CD14-positive monocyte (primary cell): ENCODE measurements at regions not wholly inside any gene's neighbourhood (a gene's known extent, or its start where the extent isn't known, plus 50 kb on each side); places are given as distances from the start of the nearest gene placed in this dataset.

Experiments
- DNase-seq, 3 donors: peaks; one replicate each; pipeline ENCODE4 v3.0.0-alpha.2; 2011 to 2022
- H2AFZ ChIP-seq: 2 replicates; pipeline ENCODE4 v1.6.0; 2012; ENCODE audit warnings: mild to moderate bottlenecking, low read depth, low read length, inconsistent platforms; ENCODE audit not compliant: insufficient read depth, poor library complexity, severe bottlenecking
- H3K27ac ChIP-seq, 2 donors: 1 replicate in 1 of 2; 2 replicates in 1 of 2; pipeline ENCODE4 v1.5.1; 2012 to 2013; ENCODE audit warnings: low read length in 2 of 2, control low read depth in 1 of 2, inconsistent platforms in 1 of 2, low read depth in 1 of 2, mild to moderate bottlenecking in 1 of 2
- H3K27me3 ChIP-seq, 2 donors: one replicate each; pipeline versions ENCODE4 v1.6.0 to v1.6.1; 2011 to 2013; ENCODE audit warnings: low read length in 2 of 2; ENCODE audit not compliant: control insufficient read depth in 2 of 2, insufficient read depth in 2 of 2
- H3K36me3 ChIP-seq, 2 donors: replicated peaks in 1 of 2; 1 replicate in 1 of 2; 2 replicates in 1 of 2; pipeline versions ENCODE4 v1.5.1 to v1.6.1; 2012 to 2013; ENCODE audit warnings: low read length in 2 of 2, control low read depth in 1 of 2, inconsistent platforms in 1 of 2, mild to moderate bottlenecking in 1 of 2; ENCODE audit not compliant: insufficient read depth in 2 of 2, control insufficient read depth in 1 of 2
- H3K4me1 ChIP-seq, 2 donors: 1 replicate in 1 of 2; 2 replicates in 1 of 2; pipeline versions ENCODE4 v1.5.1 to v1.6.1; 2012 to 2013; ENCODE audit warnings: low read length in 2 of 2, control low read depth in 1 of 2, inconsistent platforms in 1 of 2, mild to moderate bottlenecking in 1 of 2, moderate library complexity in 1 of 2; ENCODE audit not compliant: insufficient read depth in 2 of 2, control insufficient read depth in 1 of 2
- H3K4me2 ChIP-seq: replicated peaks from 2 replicates; pipeline ENCODE3; 2012; ENCODE audit warnings: low read length, moderate library complexity, mild to moderate bottlenecking; ENCODE audit not compliant: poor library complexity, severe bottlenecking; ENCODE audit errors: extremely low read depth
- H3K4me3 ChIP-seq, 3 experiments: fragments of 200-600 bp in 1 of 3; sonication (generic) in 1 of 3; replicated peaks in 1 of 3; 1 replicate in 2 of 3; 2 replicates in 1 of 3; pipeline ENCODE4 v1.5.1; 2011 to 2013; ENCODE audit warnings: low read length in 3 of 3, mild to moderate bottlenecking in 3 of 3, control low read depth in 2 of 3, low read depth in 2 of 3, inconsistent platforms in 1 of 3, moderate library complexity in 1 of 3
- H3K79me2 ChIP-seq: 2 replicates; pipeline ENCODE4 v1.6.0; 2012; ENCODE audit warnings: mild to moderate bottlenecking, control low read depth, inconsistent platforms, low read length, moderate library complexity; ENCODE audit not compliant: insufficient read depth
- H3K9ac ChIP-seq: 2 replicates; pipeline ENCODE4 v1.6.0; 2017; ENCODE audit warnings: low read length, mild to moderate bottlenecking; ENCODE audit not compliant: insufficient read depth, poor library complexity, severe bottlenecking
- H3K9me3 ChIP-seq, 2 donors: replicated peaks in 1 of 2; 1 replicate in 1 of 2; 2 replicates in 1 of 2; pipeline versions ENCODE4 v1.5.1 to v1.6.1; 2012 to 2013; ENCODE audit warnings: low read length in 2 of 2, control low read depth in 1 of 2; ENCODE audit not compliant: control insufficient read depth in 1 of 2, insufficient read depth in 1 of 2
- H4K20me1 ChIP-seq: 2 replicates; pipeline ENCODE4 v1.6.0; 2012; ENCODE audit warnings: mild to moderate bottlenecking, low read length, control low read depth, moderate library complexity; ENCODE audit not compliant: insufficient read depth
- H3K27ac Mint-ChIP-seq, 7 donors: one replicate each; pipeline ENCODE4 v1.8.0; 2020; ENCODE audit warnings: mild to moderate bottlenecking in 7 of 7, mixed read lengths in 7 of 7, moderate library complexity in 6 of 7, inconsistent platforms in 2 of 7
- H3K27me3 Mint-ChIP-seq, 3 donors: one replicate each; pipeline ENCODE4 v1.8.0; 2021 to 2022; ENCODE audit warnings: low read depth in 3 of 3, mild to moderate bottlenecking in 3 of 3, mixed read lengths in 3 of 3, moderate library complexity in 3 of 3, inconsistent platforms in 1 of 3
- H3K36me3 Mint-ChIP-seq, 2 donors: one replicate each; pipeline ENCODE4 v1.8.0; 2020; ENCODE audit warnings: mixed read lengths in 2 of 2, inconsistent platforms in 1 of 2, mild to moderate bottlenecking in 1 of 2
- H3K4me1 Mint-ChIP-seq: one replicate; pipeline ENCODE4 v1.8.0; 2020; ENCODE audit warnings: mild to moderate bottlenecking, mixed read lengths
- H3K4me3 Mint-ChIP-seq, 2 donors: one replicate each; pipeline ENCODE4 v1.8.0; 2020; ENCODE audit warnings: mild to moderate bottlenecking in 2 of 2, mixed read lengths in 2 of 2, moderate library complexity in 1 of 2
- H3K9me3 Mint-ChIP-seq, 7 donors: one replicate each; pipeline ENCODE4 v1.8.0; 2020 to 2022; ENCODE audit warnings: mixed read lengths in 7 of 7, mild to moderate bottlenecking in 6 of 7, moderate library complexity in 6 of 7, inconsistent platforms in 2 of 7
- WGBS: methylation state at CpG from one replicate; pipeline ENCODE4 v1.1.5; 2013; ENCODE audit warnings: missing lambda C conversion rate; ENCODE audit not compliant: insufficient coverage; 5-methylcytosine and 5-hydroxymethylcytosine counted together
- intact Hi-C, 2 donors: fragments of 100-400 bp; cut with micrococcal nuclease; formaldehyde crosslinking; loops; one replicate each; pipeline versions ENCODE4 v1.15.0 to v1.15.1; 2023
- TF ChIP-seq, protein P1 (sequence below): fragments of 200-600 bp; IDR thresholded peaks from one replicate; pipeline ENCODE4 v1.8.0; 2022; ENCODE audit warnings: antibody characterized with exemption, mild to moderate bottlenecking

DNA sequence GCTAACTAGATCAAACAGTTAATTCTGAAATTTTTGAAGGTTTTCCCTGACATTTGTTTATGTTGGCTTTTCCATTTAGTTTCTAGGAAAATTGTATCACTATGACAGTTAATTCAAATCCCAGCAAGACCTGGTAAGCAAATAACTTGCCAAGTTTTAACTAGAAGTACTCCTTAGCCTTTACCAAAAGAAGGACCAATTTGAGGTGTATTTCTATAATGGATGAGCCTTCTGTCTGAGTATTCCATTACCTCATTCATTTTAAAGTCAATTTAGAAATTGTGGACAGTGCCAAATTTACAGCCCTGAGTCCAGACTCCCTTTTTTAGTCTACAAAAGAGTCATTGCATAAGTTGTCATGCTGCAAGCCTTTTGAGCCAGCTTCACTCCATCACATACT lies 687.6 kb downstream of the CETN3 start:
- Histone ChIP-seq H4K20me1 (no peaks in the 10 kb centered on the region), H3K27me3 (no peaks in the 10 kb centered on the region), H3K27ac (no peak overlapping the region), H3K9me3 (no peaks in the 10 kb centered on the region), H3K4me2 (no peak overlapping the region), H3K4me3 (no peak overlapping the region), H2AFZ (no peak overlapping the region), H3K4me1 (no peaks in the 10 kb centered on the region), H3K79me2 (no peaks in the 10 kb centered on the region), H3K9ac (no peak overlapping the region), H3K36me3 (no peaks in the 10 kb centered on the region)
- Mint-ChIP-seq H3K4me3 (no peak overlapping the region), H3K36me3 (no peaks in the 10 kb centered on the region), H3K27me3 (no peaks in the 10 kb centered on the region), H3K4me1 (no peaks in the 10 kb centered on the region), H3K9me3 (no peaks in the 10 kb centered on the region), H3K27ac (no peak overlapping the region)
- no peak for DNase-seq
- TF ChIP-seq, protein P1, sequence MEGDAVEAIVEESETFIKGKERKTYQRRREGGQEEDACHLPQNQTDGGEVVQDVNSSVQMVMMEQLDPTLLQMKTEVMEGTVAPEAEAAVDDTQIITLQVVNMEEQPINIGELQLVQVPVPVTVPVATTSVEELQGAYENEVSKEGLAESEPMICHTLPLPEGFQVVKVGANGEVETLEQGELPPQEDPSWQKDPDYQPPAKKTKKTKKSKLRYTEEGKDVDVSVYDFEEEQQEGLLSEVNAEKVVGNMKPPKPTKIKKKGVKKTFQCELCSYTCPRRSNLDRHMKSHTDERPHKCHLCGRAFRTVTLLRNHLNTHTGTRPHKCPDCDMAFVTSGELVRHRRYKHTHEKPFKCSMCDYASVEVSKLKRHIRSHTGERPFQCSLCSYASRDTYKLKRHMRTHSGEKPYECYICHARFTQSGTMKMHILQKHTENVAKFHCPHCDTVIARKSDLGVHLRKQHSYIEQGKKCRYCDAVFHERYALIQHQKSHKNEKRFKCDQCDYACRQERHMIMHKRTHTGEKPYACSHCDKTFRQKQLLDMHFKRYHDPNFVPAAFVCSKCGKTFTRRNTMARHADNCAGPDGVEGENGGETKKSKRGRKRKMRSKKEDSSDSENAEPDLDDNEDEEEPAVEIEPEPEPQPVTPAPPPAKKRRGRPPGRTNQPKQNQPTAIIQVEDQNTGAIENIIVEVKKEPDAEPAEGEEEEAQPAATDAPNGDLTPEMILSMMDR = no peak
- intact Hi-C loops = no loop called here

DNA sequence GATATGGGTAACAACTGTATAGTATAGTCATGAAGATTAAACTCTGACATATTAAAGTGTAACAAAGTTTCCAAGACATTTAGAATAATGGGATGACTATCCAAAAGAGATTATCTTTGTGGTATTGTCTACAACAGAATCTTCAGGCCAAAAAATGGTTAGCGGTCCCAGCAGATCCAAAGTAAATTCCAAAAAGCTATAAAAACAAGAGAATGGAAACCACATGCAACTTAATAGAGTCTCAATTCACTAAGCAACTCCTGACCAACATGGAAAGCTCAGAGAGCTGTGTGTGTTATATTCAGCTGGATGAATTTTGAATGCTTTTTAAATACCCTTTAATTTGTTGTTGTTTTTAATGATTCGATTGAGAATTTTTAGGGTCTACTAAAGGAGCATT lies 688.2 kb downstream of the CETN3 start:
- TF ChIP-seq, protein P1 = no peak
- H3K4me3 Mint-ChIP-seq = no peak overlapping the region
- Histone ChIP-seq H3K36me3 (no peaks in the 10 kb centered on the region), H3K4me1 (no peaks in the 10 kb centered on the region), H3K79me2 (no peaks in the 10 kb centered on the region), H4K20me1 (no peaks in the 10 kb centered on the region), H3K9me3 (no peaks in the 10 kb centered on the region), H2AFZ (no peak overlapping the region), H3K9ac (no peak overlapping the region), H3K4me3 (no peak overlapping the region), H3K27me3 (no peaks in the 10 kb centered on the region), H3K4me2 (no peak overlapping the region), H3K27ac (no peak overlapping the region)
- WGBS = no CpG with 5 or more reads among the region's 2 CpGs
- H3K27me3 Mint-ChIP-seq = no peaks in the 10 kb centered on the region
- no peaks in the 10 kb centered on the region for H3K4me1 Mint-ChIP-seq
- H3K9me3 Mint-ChIP-seq = no peaks in the 10 kb centered on the region
- intact Hi-C loops = no loop called here
- DNase-seq = no peak
- H3K36me3 Mint-ChIP-seq = no peaks in the 10 kb centered on the region
- H3K27ac Mint-ChIP-seq = no peak overlapping the region
